H1 (cell line): ENCODE measurements at regions not wholly inside any gene's neighbourhood (a gene's known extent, or its start where the extent isn't known, plus 50 kb on each side); places are given as distances from the start of the nearest gene placed in this dataset.

Source experiments
- CTCF ChIA-PET: fragments of 300-600 bp; sonication (Branson Sonifier 250); formaldehyde crosslinking; loops from one replicate; lab custom pipeline; 2021; ENCODE audit not compliant: partially characterized antibody; lab: Charles Lee
- POLR2A ChIA-PET: fragments of 300-600 bp; sonication (Branson Sonifier 250); formaldehyde crosslinking; loops from one replicate; lab custom pipeline; 2021; ENCODE audit warnings: inconsistent platforms; ENCODE audit not compliant: partially characterized antibody; lab: Charles Lee
- DNase-seq, 2 experiments: peaks; one replicate each; pipeline versions ENCODE4 v3.0.0 to v3.0.0-alpha.2; 2010 to 2022; ENCODE audit warnings: low spot score in 2 of 2, low read depth in 1 of 2, mixed read lengths in 1 of 2
- FAIRE-seq: peaks from 2 replicates; lab custom pipeline; 2011; peaks lifted over from hg19 to GRCh38; lab: Jason Lieb, UNC
- H2AFZ ChIP-seq: 2 replicates; pipeline ENCODE4 v1.8.1; 2012; ENCODE audit warnings: low read length, inconsistent platforms
- H2AK5ac ChIP-seq: 2 replicates; pipeline ENCODE4 v1.6.1; 2013; ENCODE audit warnings: low read depth, low read length
- H2BK120ac ChIP-seq: replicated peaks from 2 replicates; pipeline ENCODE3; 2013; ENCODE audit warnings: low read depth, low read length, inconsistent platforms
- H2BK12ac ChIP-seq: 2 replicates; pipeline ENCODE4 v1.6.1; 2013; ENCODE audit warnings: low read depth, low read length
- H2BK15ac ChIP-seq: 2 replicates; pipeline ENCODE4 v1.6.1; 2013; ENCODE audit warnings: low read length
- H2BK20ac ChIP-seq: 2 replicates; pipeline ENCODE4 v1.6.1; 2013; ENCODE audit warnings: low read length
- H2BK5ac ChIP-seq: 2 replicates; pipeline ENCODE4 v1.6.1; 2013; ENCODE audit warnings: low read depth, low read length
- H3K14ac ChIP-seq: 2 replicates; pipeline ENCODE4 v1.6.1; 2013; ENCODE audit warnings: inconsistent platforms; ENCODE audit not compliant: insufficient read length
- H3K18ac ChIP-seq: 2 replicates; pipeline ENCODE4 v1.6.1; 2013; ENCODE audit warnings: low read length; ENCODE audit errors: extremely low read depth
- H3K23ac ChIP-seq: 2 replicates; pipeline ENCODE4 v1.6.1; 2013; ENCODE audit warnings: inconsistent platforms; ENCODE audit not compliant: insufficient read length
- H3K23me2 ChIP-seq: 2 replicates; pipeline ENCODE4 v1.6.1; 2013; ENCODE audit warnings: low read depth, low read length
- H3K27ac ChIP-seq: 2 replicates; pipeline ENCODE4 v1.6.1; 2011; ENCODE audit warnings: low read depth, low read length, inconsistent platforms
- H3K27me3 ChIP-seq, 4 experiments: replicated peaks in 1 of 4; 1 replicate in 1 of 4; 2 replicates in 3 of 4; pipeline versions ENCODE4 v1.6.1 to v1.8.1; 2011 to 2013; ENCODE audit warnings: low read length in 3 of 4, mild to moderate bottlenecking in 3 of 4, inconsistent platforms in 2 of 4, mixed read lengths in 2 of 4, moderate library complexity in 1 of 4; ENCODE audit not compliant: control insufficient read depth in 3 of 4, insufficient read depth in 3 of 4; ENCODE audit errors: extremely low read depth in 1 of 4
- H3K36me3 ChIP-seq, 4 experiments: 2 replicates each; pipeline versions ENCODE4 v1.6.1 to v1.8.1; 2011 to 2013; ENCODE audit warnings: mild to moderate bottlenecking in 4 of 4, low read length in 3 of 4, moderate library complexity in 2 of 4, control low read depth in 1 of 4, inconsistent platforms in 1 of 4; ENCODE audit not compliant: insufficient read depth in 4 of 4, control insufficient read depth in 2 of 4
- H3K4ac ChIP-seq: replicated peaks from 2 replicates; pipeline ENCODE3; 2013; ENCODE audit warnings: low read length, low read depth, mixed read lengths, inconsistent platforms; ENCODE audit not compliant: insufficient read length
- H3K4me1 ChIP-seq, 4 experiments: replicated peaks in 1 of 4; 1 replicate in 1 of 4; 2 replicates in 3 of 4; pipeline versions ENCODE4 v1.6.1 to v1.8.1; 2011 to 2013; ENCODE audit warnings: low read length in 3 of 4, inconsistent platforms in 2 of 4, mixed read lengths in 1 of 4; ENCODE audit not compliant: insufficient read depth in 4 of 4, control insufficient read depth in 3 of 4
- H3K4me2 ChIP-seq, 2 experiments: 2 replicates each; pipeline versions ENCODE4 v1.6.1 to v1.8.1; 2011 to 2013; ENCODE audit warnings: low read depth in 2 of 2, low read length in 2 of 2, control low read depth in 1 of 2, inconsistent platforms in 1 of 2, mild to moderate bottlenecking in 1 of 2; ENCODE audit not compliant: insufficient read depth in 1 of 2
- H3K4me3 ChIP-seq, 4 experiments: fragments of 200-600, 300-600 bp in 1 of 4; sonication (generic), shearing (Covaris generic), sonication (Bioruptor Twin) in 1 of 4; 2 replicates each; pipeline versions ENCODE4 v1.5.1 to v1.8.1; 2011 to 2016; ENCODE audit warnings: low read length in 4 of 4, low read depth in 3 of 4, control low read depth in 2 of 4, inconsistent platforms in 2 of 4, mild to moderate bottlenecking in 2 of 4, mixed read lengths in 1 of 4, moderate library complexity in 1 of 4; ENCODE audit not compliant: insufficient read depth in 2 of 4; ENCODE audit errors: extremely low read depth in 1 of 4
- H3K56ac ChIP-seq: replicated peaks from 2 replicates; pipeline ENCODE3; 2013; ENCODE audit warnings: low read depth, mild to moderate bottlenecking, mixed read lengths, low read length, inconsistent platforms; ENCODE audit not compliant: insufficient read length
- H3K79me1 ChIP-seq: 2 replicates; pipeline ENCODE4 v1.6.1; 2013; ENCODE audit warnings: low read depth, low read length, control low read depth
- H3K79me2 ChIP-seq, 2 experiments: 2 replicates each; pipeline versions ENCODE4 v1.6.1 to v1.8.1; 2012 to 2013; ENCODE audit warnings: low read length in 2 of 2, mild to moderate bottlenecking in 2 of 2, inconsistent platforms in 1 of 2; ENCODE audit not compliant: insufficient read depth in 2 of 2, control insufficient read depth in 1 of 2
- H3K9ac ChIP-seq, 4 experiments: replicated peaks in 1 of 4; 1 replicate in 1 of 4; 2 replicates in 3 of 4; pipeline versions ENCODE4 v1.6.1 to v1.8.1; 2011 to 2013; ENCODE audit warnings: low read depth in 3 of 4, low read length in 3 of 4, control low read depth in 2 of 4, mild to moderate bottlenecking in 2 of 4, moderate library complexity in 2 of 4, inconsistent platforms in 1 of 4; ENCODE audit errors: extremely low read depth in 1 of 4
- H3K9me3 ChIP-seq, 2 experiments: 2 replicates each; pipeline versions ENCODE4 v1.6.1 to v1.8.1; 2012 to 2013; ENCODE audit warnings: mild to moderate bottlenecking in 2 of 2, moderate library complexity in 2 of 2, control low read depth in 1 of 2, inconsistent platforms in 1 of 2, low read depth in 1 of 2, low read length in 1 of 2, mixed read lengths in 1 of 2; ENCODE audit not compliant: insufficient read depth in 2 of 2
- H4K20me1 ChIP-seq, 2 experiments: replicated peaks in 1 of 2; 2 replicates each; pipeline versions ENCODE3 to v1.8.1; 2011 to 2013; ENCODE audit warnings: inconsistent platforms in 2 of 2, low read length in 2 of 2, mild to moderate bottlenecking in 1 of 2; ENCODE audit not compliant: insufficient read depth in 2 of 2, control insufficient read depth in 1 of 2
- H4K5ac ChIP-seq: 2 replicates; pipeline ENCODE4 v1.6.1; 2013; ENCODE audit warnings: low read length, low read depth, mixed read lengths, inconsistent platforms; ENCODE audit not compliant: insufficient read length
- H4K8ac ChIP-seq: 2 replicates; pipeline ENCODE4 v1.8.0; 2013; ENCODE audit warnings: mild to moderate bottlenecking, moderate library complexity, low read length, inconsistent platforms; ENCODE audit not compliant: insufficient read depth; ENCODE audit errors: extremely low read depth
- H4K91ac ChIP-seq: replicated peaks from 2 replicates; pipeline ENCODE3; 2013; ENCODE audit warnings: low read length, mixed read lengths, inconsistent platforms; ENCODE audit not compliant: insufficient read length
- BACH1 ChIP-seq: IDR thresholded peaks from 2 replicates; pipeline ENCODE4 v1.6.1; 2012; ENCODE audit warnings: low read length, improper control_type of control experiment
- CBX5 ChIP-seq: fragments of 300-800, 300-1000 bp; sonication (generic); IDR thresholded peaks from 2 replicates; pipeline ENCODE4 v1.7.1; 2016; ENCODE audit warnings: antibody characterized with exemption, low read length, low read depth
- GABPA ChIP-seq: IDR thresholded peaks from 2 replicates; pipeline ENCODE4 v1.6.1; 2011; ENCODE audit warnings: mild to moderate bottlenecking, low read length, moderate library complexity, borderline replicate concordance; ENCODE audit not compliant: insufficient read depth
- JUND ChIP-seq: IDR thresholded peaks from 2 replicates; pipeline ENCODE4 v1.6.1; 2011; ENCODE audit warnings: mild to moderate bottlenecking, improper control_type of control experiment, low read length
- SIRT6 ChIP-seq: IDR thresholded peaks from one replicate; pipeline ENCODE4 v1.7.1; 2012; ENCODE audit warnings: low read length, inconsistent platforms
- TCF12 ChIP-seq: IDR thresholded peaks from 2 replicates; pipeline ENCODE4 v1.6.1; 2011; ENCODE audit warnings: low read depth, mild to moderate bottlenecking, low read length
- WGBS, 2 experiments: shearing (Covaris generic) in 1 of 2; methylation state at CpG; one replicate each; pipeline versions ENCODE4 v1.1.6 to v1.1.7; 2013 to 2015; ENCODE audit warnings: low lambda C conversion rate in 2 of 2, mixed read lengths in 2 of 2, inconsistent platforms in 1 of 2, low coverage in 1 of 2, missing lambda C conversion rate in 1 of 2; ENCODE audit not compliant: insufficient replicate concordance in 2 of 2, insufficient coverage in 1 of 2, insufficient read length in 1 of 2; ENCODE audit errors: extremely low coverage in 1 of 2, missing lambda C conversion rate in 1 of 2; 5-methylcytosine and 5-hydroxymethylcytosine counted together
- TF ChIP-seq, protein P1 (sequence below): IDR thresholded peaks from 2 replicates; pipeline ENCODE4 v1.6.1; 2011; ENCODE audit warnings: low read length, improper control_type of control experiment

DNA sequence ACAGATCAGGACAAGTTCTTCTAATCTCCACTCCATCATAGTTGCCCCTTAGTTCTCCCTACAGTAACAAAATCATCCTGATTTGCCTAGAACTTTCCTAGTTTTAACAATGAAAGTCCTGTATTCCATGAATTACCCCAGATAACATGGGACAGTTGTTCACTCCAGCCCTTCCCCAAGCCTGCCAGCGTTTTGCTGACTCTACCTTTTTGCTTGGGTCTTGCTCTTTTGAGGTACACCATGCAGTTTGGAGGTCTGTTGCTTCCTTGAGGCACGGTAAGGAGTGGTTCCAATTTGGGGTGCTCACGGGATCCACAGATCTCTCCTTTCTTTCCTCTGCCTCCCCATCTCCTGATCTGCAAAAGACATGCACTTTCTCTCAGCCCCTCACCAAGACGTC is 61.6 kb upstream of the DYRK2 start:
- no peak overlapping the region for H2BK15ac ChIP-seq
- no peak overlapping the region for H3K4me3 ChIP-seq
- DNase-seq (no peak), FAIRE-seq (no peak)
- no peaks in the 10 kb centered on the region for H3K79me1 ChIP-seq
- H3K4me2 ChIP-seq = no peak overlapping the region
- no peak overlapping the region for H3K14ac ChIP-seq
- no peak overlapping the region for H4K8ac ChIP-seq
- no peak overlapping the region for H2AK5ac ChIP-seq
- no peaks in the 10 kb centered on the region for H3K23me2 ChIP-seq
- no peak overlapping the region for H2BK5ac ChIP-seq
- CTCF ChIA-PET = no interaction called here
- no peak overlapping the region for H2BK120ac ChIP-seq
- no peak overlapping the region for H3K18ac ChIP-seq
- H3K9ac ChIP-seq = no peak overlapping the region
- H2BK12ac ChIP-seq = no peak overlapping the region
- H4K20me1 ChIP-seq = no peaks in the 10 kb centered on the region
- no peaks in the 10 kb centered on the region for H3K36me3 ChIP-seq
- POLR2A ChIA-PET = no interaction called here
- no peak overlapping the region for H4K5ac ChIP-seq
- H4K91ac ChIP-seq = no peak overlapping the region
- no peak overlapping the region for H3K23ac ChIP-seq
- 91% methylated on average over 4 of the region's 4 CpGs; no CpG with 5 or more reads in 1 of the 2 experiments for WGBS, 2 experiments
- H3K27me3 ChIP-seq = no peaks in the 10 kb centered on the region
- TF ChIP-seq SIRT6 (no peak), CBX5 (no peak), BACH1 (no peak), JUND (no peak), TCF12 (no peak), GABPA (no peak)
- TF ChIP-seq, protein P1, sequence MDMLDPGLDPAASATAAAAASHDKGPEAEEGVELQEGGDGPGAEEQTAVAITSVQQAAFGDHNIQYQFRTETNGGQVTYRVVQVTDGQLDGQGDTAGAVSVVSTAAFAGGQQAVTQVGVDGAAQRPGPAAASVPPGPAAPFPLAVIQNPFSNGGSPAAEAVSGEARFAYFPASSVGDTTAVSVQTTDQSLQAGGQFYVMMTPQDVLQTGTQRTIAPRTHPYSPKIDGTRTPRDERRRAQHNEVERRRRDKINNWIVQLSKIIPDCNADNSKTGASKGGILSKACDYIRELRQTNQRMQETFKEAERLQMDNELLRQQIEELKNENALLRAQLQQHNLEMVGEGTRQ = no peak
- no peaks in the 10 kb centered on the region for H3K79me2 ChIP-seq
- no peak overlapping the region for H3K4ac ChIP-seq
- H3K4me1 ChIP-seq = no peaks in the 10 kb centered on the region
- no peak overlapping the region for H2AFZ ChIP-seq
- H3K27ac ChIP-seq = no peak overlapping the region
- H3K9me3 ChIP-seq = no peaks in the 10 kb centered on the region
- H2BK20ac ChIP-seq = no peak overlapping the region
- H3K56ac ChIP-seq = no peak overlapping the region
